ENCODE measurements at regions not wholly inside any gene's neighbourhood (a gene's known extent, or its start where the extent isn't known, plus 50 kb on each side); places are given as distances from the start of the nearest gene placed in this dataset.

DNA sequence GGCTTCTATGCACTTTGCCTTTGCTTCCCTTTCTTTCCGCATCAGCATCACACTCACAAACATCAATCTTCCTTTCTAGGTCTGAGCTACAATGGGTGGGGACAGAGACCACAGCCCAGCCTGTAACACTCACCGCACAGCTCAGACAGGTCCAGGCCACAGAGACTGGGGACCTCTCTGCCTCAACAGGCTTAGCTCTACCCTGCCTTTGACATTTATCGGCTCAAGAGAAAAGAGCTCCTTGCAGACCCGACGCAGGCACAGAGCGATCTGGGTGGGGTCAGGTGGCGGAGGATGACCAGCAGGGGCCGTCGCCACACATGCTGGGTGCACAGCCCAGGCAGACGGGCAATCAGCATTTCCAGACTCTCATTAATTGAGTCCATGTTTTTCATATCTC, 837.3 kb downstream of the TBC1D22A start:
- no peak overlapping the region for H3K27ac ChIP-seq
- no peaks in the 10 kb centered on the region for H3K9me2 ChIP-seq (ENCODE audit: insufficient read depth)
- H3K27me3 ChIP-seq (replicated peaks; ENCODE audit: insufficient read depth), result no peaks in the 10 kb centered on the region
- no peak overlapping the region for H3K9ac ChIP-seq
- H4K20me1 ChIP-seq (ENCODE audit: insufficient read depth), result no peaks in the 10 kb centered on the region
- TF ChIP-seq EZH2 (IDR thresholded peaks at IDR 0.05; ENCODE audit: insufficient read depth, poor library complexity, severe bottlenecking) (no peak), EZH2phosphoT487 (IDR thresholded peaks at IDR 0.05; ENCODE audit: insufficient read depth, low read depth) (no peak)
- no peaks in the 10 kb centered on the region for H3K9me3 ChIP-seq (ENCODE audit: low read depth)
- DNase-seq, result no peak
- no peaks in the 10 kb centered on the region for H3F3A ChIP-seq (ENCODE audit: insufficient read depth)
- no peaks in the 10 kb centered on the region for H3K79me2 ChIP-seq (ENCODE audit: insufficient read depth)
- H3K4me3 ChIP-seq, result no peak overlapping the region
- 20 to 23% methylated on average over 10 of the region's 10 CpGs for WGBS, 2 experiments (ENCODE audit: low coverage in 1 of 2, low lambda C conversion rate in 2 of 2, missing lambda C conversion rate in 2 of 2)
- in situ Hi-C loops (cut with MboI), result no loop called here
- no peak overlapping the region for H3K4me2 ChIP-seq (ENCODE audit: unreplicated experiment)
- no peaks in the 10 kb centered on the region for H3K4me1 ChIP-seq (ENCODE audit: insufficient read depth)
- H2AFZ ChIP-seq, result no peak overlapping the region
- H3K36me3 ChIP-seq (ENCODE audit: low read depth), result no peaks in the 10 kb centered on the region

DNA sequence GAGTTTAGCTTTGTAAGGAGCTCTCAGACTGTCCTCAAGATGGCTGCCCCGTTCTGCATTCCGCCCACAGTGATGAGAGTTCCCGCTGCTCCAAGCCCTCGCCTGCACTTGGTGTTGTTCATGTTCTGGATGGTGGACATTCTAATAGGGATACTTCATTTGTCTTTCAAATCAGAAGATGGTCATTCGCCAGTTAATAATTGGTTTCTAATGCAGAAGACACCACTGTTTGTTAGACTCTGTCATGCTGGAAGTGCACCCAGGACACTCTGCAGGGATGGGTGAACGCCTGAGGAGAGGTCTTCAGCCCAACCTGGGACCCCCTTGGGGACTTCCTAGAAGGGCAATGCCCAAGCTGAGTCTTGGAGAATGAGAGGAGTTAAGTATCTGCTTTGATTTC, 836.4 kb downstream of the TBC1D22A start:
- no peak for TF ChIP-seq EZH2phosphoT487 (IDR thresholded peaks at IDR 0.05; ENCODE audit: insufficient read depth, low read depth)
- TF ChIP-seq EZH2 (IDR thresholded peaks at IDR 0.05; ENCODE audit: insufficient read depth, poor library complexity, severe bottlenecking), result no peak
- no peaks in the 10 kb centered on the region for H3K79me2 ChIP-seq (ENCODE audit: insufficient read depth)
- no peaks in the 10 kb centered on the region for H3K9me3 ChIP-seq (ENCODE audit: low read depth)
- H2AFZ ChIP-seq, result no peak overlapping the region
- no peaks in the 10 kb centered on the region for H3K9me2 ChIP-seq (ENCODE audit: insufficient read depth)
- no peaks in the 10 kb centered on the region for H3K4me1 ChIP-seq (ENCODE audit: insufficient read depth)
- no peak overlapping the region for H3K4me3 ChIP-seq
- H3K27ac ChIP-seq, result no peak overlapping the region
- 61 to 63% methylated on average over 6 of the region's 6 CpGs for WGBS, 2 experiments (ENCODE audit: low coverage in 1 of 2, low lambda C conversion rate in 2 of 2, missing lambda C conversion rate in 2 of 2)
- no peaks in the 10 kb centered on the region for H3K36me3 ChIP-seq (ENCODE audit: low read depth)
- DNase-seq, result no peak
- no peaks in the 10 kb centered on the region for H4K20me1 ChIP-seq (ENCODE audit: insufficient read depth)
- in situ Hi-C loops (cut with MboI), result no loop called here
- H3K9ac ChIP-seq, result no peak overlapping the region
- H3K27me3 ChIP-seq (replicated peaks; ENCODE audit: insufficient read depth), result no peaks in the 10 kb centered on the region
- H3F3A ChIP-seq (ENCODE audit: insufficient read depth), result no peaks in the 10 kb centered on the region
- H3K4me2 ChIP-seq (ENCODE audit: unreplicated experiment), result no peak overlapping the region

DNA sequence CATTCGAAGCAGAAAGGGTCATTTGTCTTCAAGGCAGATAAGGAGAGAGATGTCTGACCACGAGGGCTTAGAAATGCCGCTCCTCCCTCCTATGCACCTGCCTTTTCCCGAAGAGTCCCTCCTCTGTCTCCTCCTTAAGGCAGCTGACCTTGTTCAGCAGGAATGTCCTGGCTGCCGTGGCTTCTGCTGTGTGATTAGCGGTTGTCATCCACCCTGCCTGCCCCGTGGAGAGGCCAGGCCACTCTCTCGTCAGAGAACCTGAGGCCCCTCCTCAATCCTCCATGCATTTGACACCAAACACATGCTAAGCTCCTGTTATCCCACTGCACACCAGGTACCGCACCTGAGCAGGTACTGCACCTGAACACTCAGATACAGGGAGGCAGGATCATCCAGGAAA, 834.6 kb downstream of the TBC1D22A start:
- Histone ChIP-seq H3K79me2 (ENCODE audit: insufficient read depth) (no peaks in the 10 kb centered on the region), H4K20me1 (ENCODE audit: insufficient read depth) (no peaks in the 10 kb centered on the region), H2AFZ (no peak overlapping the region), H3K27me3 (replicated peaks; ENCODE audit: insufficient read depth) (no peaks in the 10 kb centered on the region), H3F3A (ENCODE audit: insufficient read depth) (no peaks in the 10 kb centered on the region), H3K9me2 (ENCODE audit: insufficient read depth) (no peaks in the 10 kb centered on the region), H3K4me1 (ENCODE audit: insufficient read depth) (no peaks in the 10 kb centered on the region), H3K9me3 (ENCODE audit: low read depth) (no peaks in the 10 kb centered on the region), H3K9ac (no peak overlapping the region), H3K4me3 (no peak overlapping the region), H3K27ac (no peak overlapping the region), H3K36me3 (ENCODE audit: low read depth) (no peaks in the 10 kb centered on the region), H3K4me2 (ENCODE audit: unreplicated experiment) (no peak overlapping the region)
- no peak for DNase-seq
- WGBS, 2 experiments (ENCODE audit: low coverage in 1 of 2, low lambda C conversion rate in 2 of 2, missing lambda C conversion rate in 2 of 2), result 25% methylated on average over 9 of the region's 9 CpGs
- TF ChIP-seq EZH2phosphoT487 (IDR thresholded peaks at IDR 0.05; ENCODE audit: insufficient read depth, low read depth) (no peak), EZH2 (IDR thresholded peaks at IDR 0.05; ENCODE audit: insufficient read depth, poor library complexity, severe bottlenecking) (no peak)
- in situ Hi-C loops (cut with MboI), result no loop called here

DNA sequence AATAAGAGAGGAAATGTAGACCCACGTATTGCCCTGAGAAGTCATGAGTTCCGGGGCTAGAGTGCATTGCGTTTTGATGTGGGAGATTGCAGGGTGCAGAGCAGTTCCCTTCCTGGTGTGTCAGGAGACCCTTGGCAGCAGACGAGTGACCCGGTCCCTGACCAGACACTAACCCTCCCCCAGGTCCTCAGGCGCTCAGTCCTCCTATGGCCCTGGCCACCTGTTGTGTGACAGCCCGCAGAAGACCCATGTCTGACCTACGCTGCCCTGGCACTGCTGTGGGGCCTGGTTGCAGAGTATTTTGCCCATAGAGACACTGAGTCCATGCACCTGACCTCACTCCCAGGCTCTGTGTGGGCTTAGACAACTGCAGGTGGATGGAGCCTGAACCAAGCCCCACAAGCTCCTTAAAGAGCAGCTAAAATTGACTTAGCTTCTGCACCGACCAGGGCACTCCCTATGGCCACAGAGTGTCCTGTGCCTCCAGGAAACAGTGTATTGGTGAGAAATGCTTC, 833.8 kb downstream of the TBC1D22A start:
- Histone ChIP-seq H3K27me3 (replicated peaks; ENCODE audit: insufficient read depth) (no peaks in the 10 kb centered on the region), H3K79me2 (ENCODE audit: insufficient read depth) (no peaks in the 10 kb centered on the region), H3K9me2 (ENCODE audit: insufficient read depth) (no peaks in the 10 kb centered on the region), H3K4me3 (no peak overlapping the region), H3K9me3 (ENCODE audit: low read depth) (no peaks in the 10 kb centered on the region), H3F3A (ENCODE audit: insufficient read depth) (no peaks in the 10 kb centered on the region), H3K4me2 (ENCODE audit: unreplicated experiment) (no peak overlapping the region), H3K27ac (no peak overlapping the region), H3K9ac (no peak overlapping the region), H3K36me3 (ENCODE audit: low read depth) (no peaks in the 10 kb centered on the region), H4K20me1 (ENCODE audit: insufficient read depth) (no peaks in the 10 kb centered on the region), H3K4me1 (ENCODE audit: insufficient read depth) (no peaks in the 10 kb centered on the region), H2AFZ (no peak overlapping the region)
- TF ChIP-seq EZH2 (IDR thresholded peaks at IDR 0.05; ENCODE audit: insufficient read depth, poor library complexity, severe bottlenecking) (no peak), EZH2phosphoT487 (IDR thresholded peaks at IDR 0.05; ENCODE audit: insufficient read depth, low read depth) (no peak)
- WGBS, 2 experiments (ENCODE audit: low coverage in 1 of 2, low lambda C conversion rate in 2 of 2, missing lambda C conversion rate in 2 of 2), result 50 to 55% methylated on average over 9 of the region's 9 CpGs
- in situ Hi-C loops (cut with MboI), result no loop called here
- DNase-seq, result no peak
